HG03432 (cell line): ENCODE measurements at regions not wholly inside any gene's neighbourhood (a gene's known extent, or its start where the extent isn't known, plus 50 kb on each side); places are given as distances from the start of the nearest gene placed in this dataset.

Experiments used
- ATAC-seq: cut with Tn5 transposase; IDR thresholded peaks from one replicate; pipeline ENCODE4 v1.9.1; 2021; ENCODE audit warnings: mild to moderate bottlenecking, moderate library complexity; ENCODE audit not compliant: unreplicated experiment

DNA sequence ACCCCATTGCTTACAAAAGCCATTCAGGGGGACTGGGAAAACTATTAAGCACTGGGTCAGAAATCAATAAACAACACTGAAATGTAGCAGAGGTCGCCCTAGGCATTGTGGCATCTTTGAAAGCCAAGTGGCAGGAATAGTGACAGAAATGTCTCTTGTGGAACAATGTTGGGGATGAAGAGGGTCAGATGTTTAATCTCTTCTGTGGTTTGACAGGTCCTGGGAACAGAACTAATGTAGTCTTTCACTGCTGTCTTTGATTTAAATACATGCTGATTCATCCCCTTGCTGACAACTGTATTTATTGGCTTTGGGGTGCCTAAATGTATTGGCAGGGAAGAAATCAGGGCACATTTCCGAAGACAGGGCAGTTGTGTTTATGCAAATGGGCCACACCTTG lies 194.8 kb downstream of the ATG4C start:
- ATAC-seq = no peak

GRCh38 chr1:62981434-62981833 lies 197.5 kb downstream of the ATG4C start:
- no peak for ATAC-seq

DNA sequence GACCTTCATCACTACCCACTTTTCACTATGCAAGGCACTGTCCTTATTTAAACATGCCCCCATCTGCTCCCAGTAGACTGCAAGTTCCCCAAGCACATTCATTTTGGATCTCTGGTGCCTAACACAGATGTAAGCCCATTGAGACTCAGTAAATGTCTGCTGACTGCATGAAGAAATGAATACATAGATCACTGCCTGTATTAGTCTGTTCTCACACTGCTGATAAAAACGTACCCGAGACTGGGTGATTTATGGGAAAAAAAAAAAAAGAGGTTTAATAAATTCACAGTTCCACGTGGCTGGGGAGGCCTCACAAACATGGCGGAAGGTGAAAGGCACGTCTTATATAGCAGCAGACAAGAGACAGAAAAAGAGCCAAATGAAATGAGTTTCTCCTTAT lies 204.9 kb downstream of the ATG4C start:
- ATAC-seq = no peak

GRCh38 chr1:62989497-62989896 lies 205.6 kb downstream of the ATG4C start:
- no peak for ATAC-seq

GRCh38 chr1:62991152-62991551 lies 207.2 kb downstream of the ATG4C start:
- ATAC-seq = no peak

GRCh38 chr1:62993844-62994243 lies 209.9 kb downstream of the ATG4C start:
- no peak for ATAC-seq

DNA sequence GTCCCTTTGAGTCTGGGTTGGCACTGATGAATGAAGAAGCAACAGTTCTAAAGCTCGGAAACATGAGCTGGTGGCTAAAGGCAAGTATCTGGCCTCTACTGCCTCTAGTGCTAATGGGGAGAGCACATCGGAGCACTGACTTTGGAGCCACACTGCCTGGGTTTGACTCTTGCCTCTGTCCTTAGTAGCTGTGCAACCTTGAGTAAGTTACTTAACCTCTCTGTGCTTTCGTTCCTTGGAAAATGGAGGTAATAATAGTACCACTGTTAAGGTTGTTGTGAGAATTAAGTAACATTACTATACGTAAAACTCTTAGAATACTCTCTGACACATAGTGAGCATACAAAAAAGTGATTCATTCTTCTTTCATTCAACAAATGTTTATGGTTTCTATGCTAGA lies 211.2 kb downstream of the ATG4C start:
- ATAC-seq = no peak

DNA sequence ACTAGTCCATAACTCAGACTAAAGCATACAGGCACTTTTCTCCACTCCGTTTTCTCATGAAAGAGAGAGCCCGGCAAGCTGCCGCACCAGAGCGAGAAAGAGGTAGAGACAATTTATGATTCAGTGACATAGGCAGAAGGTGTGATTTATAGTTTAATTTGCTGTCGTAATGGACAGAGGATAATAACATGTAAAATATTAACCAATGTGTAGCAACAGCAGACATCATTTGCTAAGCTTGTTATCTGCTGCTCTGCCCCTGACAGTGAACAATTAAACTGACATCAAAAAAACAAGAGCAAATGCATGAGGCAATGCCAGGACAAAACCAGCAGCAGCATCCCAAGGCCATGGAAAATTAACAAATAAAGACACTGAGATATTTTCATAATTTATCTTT lies 214.0 kb downstream of the ATG4C start:
- no peak for ATAC-seq

GRCh38 chr1:62998845-62999649 lies 215.1 kb downstream of the ATG4C start:
- no peak for ATAC-seq

DNA sequence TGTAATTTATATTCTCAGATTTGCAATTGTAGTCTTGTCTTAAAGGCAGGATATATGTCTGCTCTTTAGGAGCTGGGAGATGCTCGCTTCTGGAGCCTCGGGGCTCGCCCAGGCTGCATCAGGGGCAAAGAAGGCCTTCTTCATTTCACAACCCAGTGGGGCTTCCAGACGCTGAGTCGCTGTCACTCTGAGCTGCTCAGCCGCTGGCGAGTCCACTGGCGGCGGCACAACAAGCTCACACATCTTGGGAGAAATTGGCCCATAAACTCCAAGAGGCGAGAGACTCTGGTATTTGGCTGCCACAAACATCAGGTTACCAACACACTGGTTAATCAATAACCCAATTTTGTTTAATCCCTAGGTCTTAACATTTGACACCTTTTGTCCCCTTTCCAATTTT lies 216.6 kb downstream of the ATG4C start:
- ATAC-seq = no peak

DNA sequence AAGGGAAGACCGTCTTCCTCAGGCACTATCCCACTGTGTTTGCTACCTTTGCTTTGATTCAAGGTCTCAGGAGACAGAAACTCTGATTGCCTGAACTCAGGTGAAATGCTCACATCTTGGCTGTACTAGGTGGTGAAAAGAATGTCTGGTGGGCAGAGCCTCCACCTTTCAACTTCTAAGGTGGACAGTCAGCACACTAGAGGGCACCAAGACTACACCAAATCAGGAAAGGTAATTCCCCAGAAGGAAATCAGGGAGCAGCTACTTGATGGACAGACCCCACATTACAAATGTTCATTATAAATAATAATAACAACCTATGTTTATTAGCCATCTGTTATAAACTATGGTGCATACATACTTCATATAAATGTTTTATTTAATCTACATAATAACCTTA lies 220.9 kb downstream of the ATG4C start:
- no peak for ATAC-seq

DNA sequence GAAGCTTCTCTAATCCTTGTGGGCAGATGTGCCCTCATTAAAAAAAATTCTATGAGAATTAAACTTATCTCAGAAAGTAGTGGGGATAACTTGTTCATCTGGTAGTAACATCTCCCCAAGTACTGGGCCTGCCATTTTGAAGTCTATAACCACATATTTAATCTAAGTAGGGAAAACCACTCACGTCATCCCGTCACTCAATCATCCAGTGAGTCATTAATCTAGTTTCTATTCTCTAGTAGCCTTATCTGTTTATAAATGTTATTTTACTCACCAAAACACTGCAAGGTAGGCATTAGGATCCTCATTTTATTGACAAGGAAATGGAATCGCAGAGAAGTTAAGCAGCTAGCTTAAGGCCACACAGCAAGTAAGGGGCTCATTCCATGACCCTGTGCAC lies 221.9 kb downstream of the ATG4C start:
- ATAC-seq = no peak

DNA sequence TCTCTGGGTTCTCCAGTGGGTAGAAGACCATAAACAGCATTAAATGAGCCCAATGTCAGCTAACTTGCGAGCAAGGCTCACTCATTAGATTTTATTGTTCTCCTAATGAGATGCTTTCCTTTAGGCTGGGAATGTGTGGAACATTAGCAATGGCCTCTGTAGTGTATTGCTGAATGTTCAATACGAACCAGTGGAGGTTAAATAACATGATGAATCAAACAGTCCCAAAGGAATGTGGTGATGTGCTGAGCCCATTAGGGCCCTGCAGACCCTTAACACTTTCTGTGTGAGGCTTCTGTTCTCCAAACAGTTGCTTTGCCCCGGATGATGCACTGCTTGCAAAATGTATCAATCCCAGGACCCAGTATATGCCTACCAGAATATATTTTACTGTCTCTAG lies 225.5 kb downstream of the ATG4C start:
- ATAC-seq = no peak

DNA sequence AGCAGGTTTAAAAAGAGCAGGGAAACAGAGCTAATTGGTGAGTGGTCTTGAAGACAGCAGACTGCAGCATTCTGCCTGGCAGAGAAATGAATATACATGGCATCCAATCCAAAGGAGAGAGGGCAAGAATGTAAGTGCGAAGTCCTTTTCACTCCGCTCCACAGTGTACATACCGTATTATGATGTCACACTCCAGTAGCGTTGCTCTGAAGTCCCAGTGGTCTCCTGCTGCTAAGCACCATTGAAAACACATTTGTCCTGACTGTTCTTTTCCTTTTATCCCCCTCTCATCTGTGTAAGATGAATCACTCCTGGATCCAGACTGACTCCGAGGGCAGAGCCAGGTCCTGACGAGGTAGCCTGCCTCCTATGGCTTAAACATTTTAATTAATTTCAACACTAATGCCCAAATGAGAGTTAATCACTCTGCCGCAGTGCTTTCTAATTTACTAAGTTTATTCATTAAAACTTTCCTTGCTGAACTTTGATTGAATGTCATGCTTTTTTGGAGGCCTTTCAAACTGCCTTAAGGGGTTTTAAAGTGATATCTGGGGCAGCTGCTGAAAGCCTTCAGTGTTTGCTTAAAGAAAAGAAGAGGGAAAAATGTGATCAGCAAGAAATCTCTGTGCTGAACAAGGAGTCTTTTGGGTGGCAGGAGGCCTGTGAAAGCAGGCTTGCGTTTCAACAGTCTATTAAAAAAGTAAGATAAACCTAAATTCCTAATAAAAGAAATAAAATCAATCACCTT lies 227.2 kb downstream of the ATG4C start:
- ATAC-seq = no peak

GRCh38 chr1:63012339-63012738 lies 228.4 kb downstream of the ATG4C start:
- no peak for ATAC-seq

- ATAC-seq = no peak
Observed at GRCh38 chr1:63014267-63014666, 230.3 kb downstream of the ATG4C start.

- no peak for ATAC-seq
Observed at GRCh38 chr1:63022319-63022718, 238.4 kb downstream of the ATG4C start.

- no peak for ATAC-seq
Observed at GRCh38 chr1:63023171-63023570, 239.2 kb downstream of the ATG4C start.

DNA sequence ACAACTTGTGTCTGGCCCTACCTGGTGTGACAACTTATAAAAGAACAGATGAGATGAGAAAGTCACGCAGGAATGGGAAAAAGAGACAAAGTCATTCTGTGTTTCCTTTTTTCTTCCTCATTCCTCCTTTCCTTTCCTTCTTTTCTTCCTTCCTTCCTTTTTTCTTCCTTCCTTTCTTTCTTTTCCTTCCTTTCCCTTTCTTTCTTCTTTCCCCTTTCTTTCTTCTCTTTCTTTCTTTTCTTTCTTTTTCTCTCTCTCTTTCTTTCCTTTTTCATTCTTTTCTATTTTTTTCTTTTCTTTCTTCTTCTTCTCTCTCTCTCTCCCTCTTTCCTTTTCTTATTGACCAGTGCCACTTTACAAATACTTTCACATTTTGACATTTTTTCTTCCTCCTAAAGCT lies 239.7 kb downstream of the ATG4C start:
- ATAC-seq = no peak

DNA sequence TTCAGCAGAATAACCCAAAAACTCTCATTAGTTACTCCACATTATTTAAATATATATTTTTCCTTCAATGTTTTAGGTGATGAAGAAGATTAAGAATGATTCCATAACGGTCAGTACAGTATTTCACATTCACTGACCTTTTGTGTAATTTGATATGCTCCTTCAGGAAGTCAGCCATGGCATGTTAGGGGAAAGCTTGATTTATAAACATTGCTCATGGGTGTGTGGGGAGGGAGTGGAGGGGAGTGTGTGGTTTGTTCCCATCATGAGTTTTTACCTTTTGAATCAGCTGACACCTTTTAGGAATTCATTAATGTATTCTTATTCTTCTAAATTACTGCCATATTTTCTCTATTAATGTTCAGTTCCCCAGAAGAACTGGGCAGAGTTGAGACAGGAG lies 240.2 kb downstream of the ATG4C start:
- no peak for ATAC-seq

DNA sequence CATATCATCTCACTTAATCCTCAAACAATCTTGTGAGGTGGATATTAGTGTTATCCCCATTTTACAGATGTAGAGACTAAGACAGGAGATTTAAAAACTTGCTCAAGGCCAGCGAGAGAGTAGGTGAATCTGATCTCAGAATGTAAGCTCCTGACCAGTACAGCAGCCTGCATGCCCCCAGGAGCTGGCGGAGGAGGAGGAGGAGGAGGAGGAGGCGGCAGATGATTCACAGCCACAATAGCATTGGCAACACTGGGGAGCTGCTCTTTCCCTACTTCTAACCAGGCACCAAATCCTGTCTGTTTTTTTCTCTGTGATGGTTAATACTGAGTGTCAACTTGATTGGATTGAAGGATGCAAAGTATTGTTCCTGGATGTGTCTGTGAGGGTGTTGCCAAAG lies 243.2 kb downstream of the ATG4C start:
- ATAC-seq = no peak

DNA sequence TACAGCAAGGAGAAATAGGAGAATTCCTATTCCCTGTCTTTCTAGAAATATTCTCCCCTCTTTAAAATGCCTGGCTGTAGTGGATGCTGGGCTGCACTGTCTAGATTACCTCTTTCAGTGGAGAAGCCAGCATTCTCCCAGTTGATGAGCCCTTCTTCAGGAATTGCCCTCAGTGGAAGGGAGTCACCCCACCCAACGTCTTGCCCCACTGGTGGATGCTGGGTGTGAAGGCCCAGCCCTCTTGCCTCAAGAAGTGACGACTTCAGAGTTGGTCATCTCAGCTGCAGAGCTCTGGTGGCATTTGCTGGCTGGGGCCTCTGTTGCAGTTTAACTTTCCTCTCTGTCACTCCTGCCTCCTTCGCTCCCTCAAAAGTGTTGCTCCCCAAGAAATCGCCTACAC lies 248.2 kb downstream of the ATG4C start:
- no peak for ATAC-seq
